ENCODE measurements at regions not wholly inside any gene's neighbourhood (a gene's known extent, or its start where the extent isn't known, plus 50 kb on each side); places are given as distances from the start of the nearest gene placed in this dataset.

DNA sequence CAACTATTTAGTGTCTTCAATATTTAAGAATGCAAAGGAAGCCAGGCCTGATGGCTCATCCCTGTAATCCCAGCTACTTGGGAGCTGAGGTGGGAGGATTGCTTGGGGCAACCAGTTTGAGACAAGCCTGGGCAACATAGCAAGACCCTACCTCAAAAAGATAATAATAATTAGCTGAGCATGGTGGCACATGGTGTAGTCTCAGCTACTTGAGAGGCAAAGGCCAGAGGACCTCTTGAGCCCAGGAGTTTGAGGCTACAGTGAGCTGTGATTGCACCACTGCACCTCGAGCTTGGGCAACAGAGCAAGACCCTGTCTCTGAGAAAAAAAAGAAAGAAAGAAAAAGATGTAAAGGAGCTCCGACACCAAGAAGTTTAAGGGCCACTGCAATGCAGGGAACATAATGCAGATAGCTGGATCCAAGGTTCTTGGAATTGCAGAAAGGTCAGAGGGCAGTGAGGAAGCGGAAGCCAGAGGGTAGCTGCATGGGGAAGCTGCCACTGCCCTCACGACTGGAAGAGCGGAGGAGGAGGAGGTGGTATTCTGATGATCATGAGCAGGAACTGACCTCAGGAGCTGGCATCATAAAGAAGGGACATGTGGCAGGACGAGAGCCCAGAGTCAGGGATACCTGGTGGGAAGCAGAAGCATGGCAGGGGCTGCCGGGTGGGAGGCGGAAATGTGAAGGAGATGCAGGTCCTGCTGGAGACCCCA, 60.2 kb upstream of the PODXL start:
- Histone ChIP-seq H3K27me3 (replicated peaks in 1 of 4; ENCODE audit: control extremely low read depth in 1 of 4, control insufficient read depth in 3 of 4, insufficient read depth in 4 of 4, low read length in 3 of 4) (no peaks in the 10 kb centered on the region), H2AFZ (ENCODE audit: insufficient read depth, low read depth, low read length, poor library complexity, severe bottlenecking) (no peak overlapping the region), H3K36me3 (replicated peaks in 1 of 2; ENCODE audit: control extremely low read depth in 1 of 2, control insufficient read depth in 1 of 2, extremely low read depth in 1 of 2, insufficient read depth in 2 of 2, low read length in 1 of 2) (no peaks in the 10 kb centered on the region), H3K4me2 (replicated peaks; ENCODE audit: low read depth, low read length, poor library complexity, severe bottlenecking) (no peak overlapping the region), H3K4me1 (ENCODE audit: control insufficient read depth in 2 of 2, insufficient read depth in 2 of 2, low read length in 2 of 2) (no peaks in the 10 kb centered on the region), H3K4me3 (ENCODE audit: control extremely low read depth in 1 of 5, extremely low read depth in 1 of 5, insufficient read depth in 1 of 5, low read depth in 2 of 5, low read length in 4 of 5) (no peak overlapping the region), H3K9me3 (ENCODE audit: control extremely low read depth in 1 of 3, control insufficient read depth in 2 of 3, insufficient read depth in 1 of 3, low read length in 2 of 3) (no peaks in the 10 kb centered on the region), H3K27ac (ENCODE audit: low read length in 2 of 2) (no peak overlapping the region), H4K20me1 (ENCODE audit: control insufficient read depth, insufficient read depth, low read length, poor library complexity, severe bottlenecking) (no peaks in the 10 kb centered on the region), H3K9ac (ENCODE audit: low read length) (no peak overlapping the region), H3K79me2 (ENCODE audit: control insufficient read depth, insufficient read depth, low read length) (no peaks in the 10 kb centered on the region)
- Mint-ChIP-seq H3K27me3 (peaks cover 13% of the 10 kb centered on the region), H3K4me1 (no peaks in the 10 kb centered on the region), H3K4me3 (no peak overlapping the region), H3K27ac (no peak overlapping the region), H3K9me3 (ENCODE audit: insufficient read depth) (no peaks in the 10 kb centered on the region)
- intact Hi-C loops (cut with micrococcal nuclease): no loop called here
- CTCF ChIA-PET: interaction anchor here (0.6 kb wide), 1 partner anchor 17 kb away, joined by 3 read pairs; no protein-coding TSS in a partner anchor
- TF ChIP-seq EZH2 (IDR thresholded peaks at IDR 0.05; ENCODE audit: borderline replicate concordance, insufficient read depth, low read depth, low read length, poor library complexity, severe bottlenecking): no peak
- TF ChIP-seq, protein P1, sequence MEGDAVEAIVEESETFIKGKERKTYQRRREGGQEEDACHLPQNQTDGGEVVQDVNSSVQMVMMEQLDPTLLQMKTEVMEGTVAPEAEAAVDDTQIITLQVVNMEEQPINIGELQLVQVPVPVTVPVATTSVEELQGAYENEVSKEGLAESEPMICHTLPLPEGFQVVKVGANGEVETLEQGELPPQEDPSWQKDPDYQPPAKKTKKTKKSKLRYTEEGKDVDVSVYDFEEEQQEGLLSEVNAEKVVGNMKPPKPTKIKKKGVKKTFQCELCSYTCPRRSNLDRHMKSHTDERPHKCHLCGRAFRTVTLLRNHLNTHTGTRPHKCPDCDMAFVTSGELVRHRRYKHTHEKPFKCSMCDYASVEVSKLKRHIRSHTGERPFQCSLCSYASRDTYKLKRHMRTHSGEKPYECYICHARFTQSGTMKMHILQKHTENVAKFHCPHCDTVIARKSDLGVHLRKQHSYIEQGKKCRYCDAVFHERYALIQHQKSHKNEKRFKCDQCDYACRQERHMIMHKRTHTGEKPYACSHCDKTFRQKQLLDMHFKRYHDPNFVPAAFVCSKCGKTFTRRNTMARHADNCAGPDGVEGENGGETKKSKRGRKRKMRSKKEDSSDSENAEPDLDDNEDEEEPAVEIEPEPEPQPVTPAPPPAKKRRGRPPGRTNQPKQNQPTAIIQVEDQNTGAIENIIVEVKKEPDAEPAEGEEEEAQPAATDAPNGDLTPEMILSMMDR (IDR thresholded peaks at IDR 0.05): no peak
- DNase-seq (no peak), ATAC-seq (ENCODE audit: low read depth) (no peak)
- POLR2A ChIA-PET: interaction anchor here (0.6 kb wide), 1 partner anchor 1374 kb away, joined by 4 read pairs; no protein-coding TSS in a partner anchor
- WGBS (ENCODE audit: insufficient coverage): 89% methylated on average over 7 of the region's 8 CpGs

DNA sequence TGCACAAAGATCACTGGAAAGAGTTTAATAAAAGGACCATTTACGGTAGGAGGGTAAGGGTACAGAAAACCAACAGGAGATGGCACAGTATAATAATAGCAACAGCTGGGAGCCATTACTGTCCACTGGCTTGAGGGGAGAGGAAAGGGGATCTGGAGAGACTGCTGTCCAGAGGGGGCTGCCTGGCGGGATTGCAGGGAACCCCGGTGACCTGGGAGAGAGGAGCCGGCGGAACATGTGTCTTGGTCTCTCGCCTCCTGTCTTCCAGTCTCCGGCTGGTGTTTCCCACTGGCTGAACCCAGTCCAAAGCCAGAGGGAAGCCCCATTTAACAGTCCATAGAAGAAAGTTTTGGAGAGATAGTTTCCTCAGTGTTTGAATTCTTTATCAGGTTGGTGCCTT, 57.5 kb upstream of the PODXL start:
- 94% methylated on average over 5 of the region's 7 CpGs for WGBS (ENCODE audit: insufficient coverage)
- Histone ChIP-seq H4K20me1 (ENCODE audit: control insufficient read depth, insufficient read depth, low read length, poor library complexity, severe bottlenecking) (no peaks in the 10 kb centered on the region), H3K79me2 (ENCODE audit: control insufficient read depth, insufficient read depth, low read length) (no peaks in the 10 kb centered on the region), H3K27me3 (replicated peaks in 1 of 4; ENCODE audit: control extremely low read depth in 1 of 4, control insufficient read depth in 3 of 4, insufficient read depth in 4 of 4, low read length in 3 of 4) (no peaks in the 10 kb centered on the region), H3K36me3 (replicated peaks in 1 of 2; ENCODE audit: control extremely low read depth in 1 of 2, control insufficient read depth in 1 of 2, extremely low read depth in 1 of 2, insufficient read depth in 2 of 2, low read length in 1 of 2) (no peaks in the 10 kb centered on the region), H2AFZ (ENCODE audit: insufficient read depth, low read depth, low read length, poor library complexity, severe bottlenecking) (no peak overlapping the region), H3K27ac (ENCODE audit: low read length in 2 of 2) (no peak overlapping the region), H3K4me1 (ENCODE audit: control insufficient read depth in 2 of 2, insufficient read depth in 2 of 2, low read length in 2 of 2) (no peaks in the 10 kb centered on the region), H3K4me2 (replicated peaks; ENCODE audit: low read depth, low read length, poor library complexity, severe bottlenecking) (no peak overlapping the region), H3K9ac (ENCODE audit: low read length) (no peak overlapping the region), H3K4me3 (ENCODE audit: control extremely low read depth in 1 of 5, extremely low read depth in 1 of 5, insufficient read depth in 1 of 5, low read depth in 2 of 5, low read length in 4 of 5) (no peak overlapping the region), H3K9me3 (ENCODE audit: control extremely low read depth in 1 of 3, control insufficient read depth in 2 of 3, insufficient read depth in 1 of 3, low read length in 2 of 3) (no peaks in the 10 kb centered on the region)
- Mint-ChIP-seq H3K27ac (no peak overlapping the region), H3K9me3 (ENCODE audit: insufficient read depth) (no peaks in the 10 kb centered on the region), H3K4me3 (no peak overlapping the region), H3K4me1 (no peaks in the 10 kb centered on the region), H3K27me3 (peaks cover 13% of the 10 kb centered on the region)
- no peak for DNase-seq
- ChIA-PET CTCF (no interaction called here), POLR2A (no interaction called here)
- intact Hi-C loops (cut with micrococcal nuclease): no loop called here
- no peak for TF ChIP-seq EZH2 (IDR thresholded peaks at IDR 0.05; ENCODE audit: borderline replicate concordance, insufficient read depth, low read depth, low read length, poor library complexity, severe bottlenecking)
- TF ChIP-seq, protein P1 (IDR thresholded peaks at IDR 0.05): no peak
- no peak for ATAC-seq (ENCODE audit: low read depth)
